Muscle layer of duodenum (tissue), 2 donors: ENCODE measurements at regions not wholly inside any gene's neighbourhood (a gene's known extent, or its start where the extent isn't known, plus 50 kb on each side); places are given as distances from the start of the nearest gene placed in this dataset.

ENCODE experiments used
- H3K27ac ChIP-seq: one replicate; pipeline ENCODE4 v1.7.0; 2013; ENCODE audit warnings: mild to moderate bottlenecking, low read length
- H3K27me3 ChIP-seq: one replicate; pipeline ENCODE4 v1.7.0; 2013; ENCODE audit warnings: low read depth, mild to moderate bottlenecking, control low read depth, low read length
- H3K36me3 ChIP-seq, 2 donors: one replicate each; pipeline ENCODE4 v1.7.0; 2013; ENCODE audit warnings: low read length in 2 of 2, control low read depth in 1 of 2, mild to moderate bottlenecking in 1 of 2; ENCODE audit not compliant: insufficient read depth in 2 of 2, control insufficient read depth in 1 of 2
- H3K4me1 ChIP-seq, 2 donors: one replicate each; pipeline ENCODE4 v1.7.0; 2013; ENCODE audit warnings: low read length in 2 of 2, mild to moderate bottlenecking in 2 of 2, control low read depth in 1 of 2, moderate library complexity in 1 of 2; ENCODE audit not compliant: insufficient read depth in 2 of 2, control insufficient read depth in 1 of 2
- H3K4me3 ChIP-seq, 2 donors: one replicate each; pipeline ENCODE4 v1.7.0; 2013; ENCODE audit warnings: low read length in 2 of 2, low read depth in 1 of 2, mild to moderate bottlenecking in 1 of 2
- H3K9me3 ChIP-seq, 2 donors: one replicate each; pipeline ENCODE4 v1.7.0; 2013; ENCODE audit warnings: low read length in 2 of 2, control low read depth in 1 of 2, mild to moderate bottlenecking in 1 of 2; ENCODE audit not compliant: control insufficient read depth in 1 of 2
- donor health status: healthy.

- Histone ChIP-seq H3K27me3 (no peaks in the 10 kb centered on the region), H3K9me3 (no peaks in the 10 kb centered on the region), H3K36me3 (no peaks in the 10 kb centered on the region), H3K27ac (no peak overlapping the region), H3K4me1 (no peaks in the 10 kb centered on the region), H3K4me3 (no peak overlapping the region)
Observed at GRCh38 chr4:126268106-126268505, 953.4 kb downstream of the FAT4 start.

- Histone ChIP-seq H3K36me3 (no peaks in the 10 kb centered on the region), H3K4me1 (no peaks in the 10 kb centered on the region), H3K27ac (no peak overlapping the region), H3K4me3 (no peak overlapping the region), H3K27me3 (no peaks in the 10 kb centered on the region), H3K9me3 (no peaks in the 10 kb centered on the region)
Observed at GRCh38 chr4:126269106-126269505, 954.4 kb downstream of the FAT4 start.

- H3K4me3 ChIP-seq: no peak overlapping the region
Observed at GRCh38 chr4:126271292-126271691, 956.5 kb downstream of the FAT4 start.

GRCh38 chr4:126273746-126274145, 959.0 kb downstream of the FAT4 start:
- no peaks in the 10 kb centered on the region for H3K4me1 ChIP-seq
- H3K4me3 ChIP-seq: no peak overlapping the region
- no peaks in the 10 kb centered on the region for H3K9me3 ChIP-seq
- no peak overlapping the region for H3K27ac ChIP-seq
- no peaks in the 10 kb centered on the region for H3K27me3 ChIP-seq
- no peaks in the 10 kb centered on the region for H3K36me3 ChIP-seq

More at GRCh38 chr4:126271292-126271691, 956.5 kb downstream of the FAT4 start:
- no peaks in the 10 kb centered on the region for H3K27me3 ChIP-seq
- H3K36me3 ChIP-seq: no peaks in the 10 kb centered on the region
- H3K27ac ChIP-seq: no peak overlapping the region
- no peaks in the 10 kb centered on the region for H3K9me3 ChIP-seq
- H3K4me1 ChIP-seq: no peaks in the 10 kb centered on the region

- Histone ChIP-seq H3K9me3 (no peaks in the 10 kb centered on the region), H3K4me3 (no peak overlapping the region)
Observed at GRCh38 chr4:126291886-126292285, 977.1 kb downstream of the FAT4 start.

GRCh38 chr4:126298271-126298670, 983.5 kb downstream of the FAT4 start:
- H3K9me3 ChIP-seq: peaks cover 0 to 6% of the 10 kb centered on the region in 2 donors
- H3K4me1 ChIP-seq: no peaks in the 10 kb centered on the region
- no peaks in the 10 kb centered on the region for H3K36me3 ChIP-seq
- H3K27ac ChIP-seq: no peak overlapping the region
- no peaks in the 10 kb centered on the region for H3K27me3 ChIP-seq
- H3K4me3 ChIP-seq: no peak overlapping the region

More at GRCh38 chr4:126291886-126292285, 977.1 kb downstream of the FAT4 start:
- Histone ChIP-seq H3K4me1 (no peaks in the 10 kb centered on the region), H3K27ac (no peak overlapping the region), H3K27me3 (no peaks in the 10 kb centered on the region), H3K36me3 (no peaks in the 10 kb centered on the region)

GRCh38 chr4:126306152-126306869, 991.6 kb downstream of the FAT4 start:
- Histone ChIP-seq H3K27ac (no peak overlapping the region), H3K4me1 (no peaks in the 10 kb centered on the region)

GRCh38 chr4:126318376-126318775, 1003.6 kb downstream of the FAT4 start:
- H3K36me3 ChIP-seq: no peaks in the 10 kb centered on the region
- H3K4me3 ChIP-seq: no peak overlapping the region
- H3K4me1 ChIP-seq: no peaks in the 10 kb centered on the region
- no peak overlapping the region for H3K27ac ChIP-seq
- H3K27me3 ChIP-seq: no peaks in the 10 kb centered on the region
- H3K9me3 ChIP-seq: no peaks in the 10 kb centered on the region

More at GRCh38 chr4:126306152-126306869, 991.6 kb downstream of the FAT4 start:
- Histone ChIP-seq H3K9me3 (no peaks in the 10 kb centered on the region), H3K4me3 (no peak overlapping the region), H3K36me3 (no peaks in the 10 kb centered on the region), H3K27me3 (no peaks in the 10 kb centered on the region)

- Histone ChIP-seq H3K4me1 (no peaks in the 10 kb centered on the region), H3K27me3 (no peaks in the 10 kb centered on the region), H3K36me3 (no peaks in the 10 kb centered on the region), H3K27ac (no peak overlapping the region), H3K9me3 (no peaks in the 10 kb centered on the region), H3K4me3 (no peak overlapping the region)
Observed at GRCh38 chr4:126328914-126329313, 1014.2 kb downstream of the FAT4 start.

GRCh38 chr4:126338548-126338947, 1023.8 kb downstream of the FAT4 start:
- no peak overlapping the region for H3K27ac ChIP-seq
- no peak overlapping the region for H3K4me3 ChIP-seq
- no peaks in the 10 kb centered on the region for H3K4me1 ChIP-seq
- peaks cover 0 to 3% of the 10 kb centered on the region in 2 donors for H3K9me3 ChIP-seq
- no peaks in the 10 kb centered on the region for H3K27me3 ChIP-seq
- H3K36me3 ChIP-seq: no peaks in the 10 kb centered on the region

- no peaks in the 10 kb centered on the region for H3K4me1 ChIP-seq
- H3K27ac ChIP-seq: no peak overlapping the region
- no peaks in the 10 kb centered on the region for H3K9me3 ChIP-seq
- H3K4me3 ChIP-seq: no peak overlapping the region
- H3K36me3 ChIP-seq: no peaks in the 10 kb centered on the region
- H3K27me3 ChIP-seq: no peaks in the 10 kb centered on the region
Observed at GRCh38 chr4:126341927-126342326, 1027.2 kb downstream of the FAT4 start.

GRCh38 chr4:126344472-126344871, 1029.7 kb downstream of the FAT4 start:
- Histone ChIP-seq H3K4me1 (no peaks in the 10 kb centered on the region), H3K27me3 (no peaks in the 10 kb centered on the region), H3K4me3 (no peak overlapping the region), H3K9me3 (no peaks in the 10 kb centered on the region), H3K36me3 (no peaks in the 10 kb centered on the region), H3K27ac (no peak overlapping the region)
